NCI-H2196 (cell line): ENCODE measurements at regions not wholly inside any gene's neighbourhood (a gene's known extent, or its start where the extent isn't known, plus 50 kb on each side); places are given as distances from the start of the nearest gene placed in this dataset.
"Not testable (repeated sequence)": the region's sequence is repeated elsewhere in the genome, so short reads cannot be mapped to it uniquely, and the experiment has no call there.

ENCODE experiments used
- DNase-seq: peaks from one replicate; lab custom pipeline; 2025; ENCODE audit not compliant: unreplicated experiment; lab: John Stamatoyannopoulos, UW

DNA sequence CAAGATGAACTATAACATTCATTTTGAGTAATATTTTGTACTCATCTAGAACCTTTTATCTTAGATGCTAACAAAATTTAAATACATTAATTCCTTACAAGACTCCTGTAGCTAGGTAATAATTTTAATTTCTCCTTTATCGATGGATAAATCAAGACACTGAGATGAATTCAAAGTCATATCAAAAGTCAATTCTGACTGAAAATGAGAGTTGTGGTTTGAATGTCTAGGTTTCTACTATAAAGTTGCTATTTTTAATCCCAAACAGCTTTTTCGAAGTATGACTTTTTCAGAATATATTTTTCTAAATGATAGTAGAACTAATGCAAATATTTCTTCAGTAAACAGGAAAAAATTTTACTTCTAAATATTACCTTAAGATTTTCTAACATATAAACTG is 491.7 kb upstream of the FAM174A start:
- DNase-seq: no peak

DNA sequence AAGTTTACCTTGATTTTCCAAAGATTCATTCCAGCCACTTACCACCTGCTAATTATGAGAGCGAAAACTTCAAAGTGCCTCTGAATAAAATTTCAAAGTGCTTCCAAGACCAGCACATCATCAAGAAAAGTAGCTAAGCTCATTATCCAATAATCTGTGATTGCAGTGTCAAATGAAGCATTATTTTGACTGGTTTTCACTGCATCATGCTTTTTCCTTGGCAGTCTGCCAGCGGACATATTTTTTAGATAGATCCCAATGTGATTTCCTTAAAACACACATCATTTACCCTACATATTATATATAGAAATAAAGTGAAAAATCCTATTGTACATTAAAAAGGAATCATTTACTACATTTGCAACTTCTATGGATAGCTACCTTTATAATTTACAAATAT is 508.6 kb upstream of the FAM174A start:
- DNase-seq: no peak

DNA sequence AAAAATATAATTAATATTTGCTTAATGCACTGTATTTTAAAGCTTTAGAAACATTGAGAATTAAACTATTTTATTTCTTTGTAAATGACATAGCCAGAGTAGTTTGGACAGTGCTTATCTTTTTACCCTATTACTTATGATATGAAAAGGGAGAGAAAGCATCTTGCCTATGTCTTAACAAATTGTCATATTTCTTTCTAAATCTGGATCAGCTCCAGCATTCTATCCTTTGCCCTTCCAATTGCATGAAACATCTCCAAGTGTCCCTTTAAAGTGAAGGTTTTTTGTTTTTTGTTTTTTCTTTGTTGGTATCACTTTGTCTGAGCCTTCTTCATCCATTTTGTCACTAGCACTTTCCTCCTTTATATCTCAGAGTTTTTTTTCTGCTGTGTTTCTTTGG is 511.6 kb upstream of the FAM174A start:
- DNase-seq: no peak

GRCh38 chr5:100017520-100018262 is 517.5 kb upstream of the FAM174A start:
- DNase-seq: no peak

DNA sequence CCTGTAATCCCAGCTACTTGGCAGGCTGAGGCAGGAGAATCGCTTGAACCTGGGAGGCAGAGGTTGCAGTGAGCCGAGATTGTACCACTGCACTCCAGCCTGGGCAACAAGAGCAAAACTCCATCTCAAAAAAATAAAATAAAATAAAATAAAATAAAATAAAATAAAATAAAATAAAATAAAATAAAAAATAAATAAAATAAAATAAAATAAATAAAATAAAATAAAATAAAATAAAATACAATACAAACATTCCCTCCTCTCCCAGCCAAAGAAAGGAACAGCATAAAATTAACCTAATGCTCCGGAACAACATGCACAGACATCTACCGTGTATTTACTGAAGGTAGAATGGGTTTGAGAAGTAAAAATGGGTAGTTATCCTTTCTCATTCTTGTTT is 521.9 kb upstream of the FAM174A start:
- not testable (repeated sequence) for DNase-seq

- not testable (repeated sequence) for DNase-seq
Measured at GRCh38 chr5:100011160-100011559, 524.0 kb upstream of the FAM174A start.

DNA sequence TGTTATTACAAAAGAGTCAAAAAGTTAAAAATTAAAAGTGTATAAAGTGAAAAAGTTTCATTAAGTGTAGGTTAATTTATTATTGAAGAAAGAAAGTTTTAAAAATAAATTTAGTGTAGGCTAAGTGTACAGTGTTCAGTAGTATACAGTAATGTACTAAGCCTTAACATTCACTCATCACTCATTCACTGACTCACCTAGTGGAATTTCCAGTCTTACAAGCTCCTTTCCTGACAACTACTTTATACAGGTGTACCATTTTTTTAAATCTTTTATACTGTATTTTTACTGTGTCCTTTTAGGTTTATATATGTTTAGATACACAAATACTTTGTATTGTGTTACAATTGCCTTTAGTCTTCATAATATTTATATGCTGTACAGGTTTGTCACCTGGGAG is 530.2 kb upstream of the FAM174A start:
- DNase-seq: no peak

- DNase-seq: no peak
Measured at GRCh38 chr5:99998319-99998718, 536.9 kb upstream of the FAM174A start.

- DNase-seq: no peak
Measured at GRCh38 chr5:99995407-99995806, 539.8 kb upstream of the FAM174A start.

DNA sequence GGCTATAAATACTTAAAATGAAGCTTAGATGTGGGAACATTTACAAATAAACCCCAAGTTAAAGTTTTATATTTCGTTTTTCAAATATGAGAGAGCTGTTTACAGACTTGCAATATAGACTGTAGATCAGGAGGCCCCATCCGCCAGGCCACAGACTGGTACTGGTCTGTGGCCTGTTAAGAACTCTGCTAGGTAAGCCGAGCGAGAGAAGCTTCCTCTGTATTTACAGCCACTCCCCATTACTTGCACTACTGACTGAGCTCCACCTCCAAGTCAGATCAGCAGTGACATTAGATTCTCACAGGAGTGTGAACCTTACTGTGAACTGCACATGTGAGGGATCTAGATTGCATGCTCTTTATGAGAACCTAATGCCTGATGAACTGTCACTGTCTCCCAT is 561.4 kb upstream of the FAM174A start:
- no peak for DNase-seq

DNA sequence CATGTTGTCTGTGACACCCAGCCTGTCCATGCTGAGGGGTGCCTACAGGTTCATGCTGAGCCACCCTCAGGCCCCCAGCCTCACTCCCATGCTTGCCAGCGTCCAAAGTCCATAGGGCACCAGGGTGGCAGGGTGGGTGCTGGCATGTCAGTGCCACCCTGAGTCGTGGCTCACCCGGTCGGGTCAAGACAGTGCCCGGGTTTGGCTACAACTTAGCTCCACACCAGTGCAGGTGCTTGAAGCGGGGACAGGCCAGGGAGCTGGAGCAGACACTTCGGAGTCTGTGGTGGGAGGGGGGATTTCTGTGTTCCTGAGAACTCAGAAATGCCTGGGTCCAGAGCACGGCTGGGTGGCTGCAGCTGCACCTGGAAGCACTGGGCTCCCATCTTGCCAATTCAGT is 579.2 kb upstream of the FAM174A start:
- no peak for DNase-seq

DNA sequence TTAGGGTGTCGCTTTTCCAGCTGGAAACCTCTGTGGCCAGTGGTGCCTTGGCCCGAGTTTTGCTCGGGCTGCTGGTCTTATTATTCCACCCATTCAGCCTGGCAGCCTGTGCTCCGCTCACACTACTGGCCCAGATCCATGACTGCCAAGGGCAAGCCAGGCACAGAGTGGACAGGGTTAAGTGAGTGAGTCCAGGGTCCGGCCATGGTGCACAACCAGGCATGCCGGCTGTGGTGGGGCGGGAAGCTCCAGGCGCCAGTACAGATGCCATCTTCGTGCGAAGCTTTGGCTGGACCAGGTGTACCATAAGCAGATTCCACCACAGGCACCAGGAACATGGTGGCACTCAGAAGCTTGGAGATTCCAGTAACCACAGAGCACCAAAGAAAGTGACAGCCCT is 580.2 kb upstream of the FAM174A start:
- no peak for DNase-seq

GRCh38 chr5:99949969-99950524 is 585.1 kb upstream of the FAM174A start:
- no peak for DNase-seq

GRCh38 chr5:99949361-99949760 is 585.8 kb upstream of the FAM174A start:
- DNase-seq: no peak

DNA sequence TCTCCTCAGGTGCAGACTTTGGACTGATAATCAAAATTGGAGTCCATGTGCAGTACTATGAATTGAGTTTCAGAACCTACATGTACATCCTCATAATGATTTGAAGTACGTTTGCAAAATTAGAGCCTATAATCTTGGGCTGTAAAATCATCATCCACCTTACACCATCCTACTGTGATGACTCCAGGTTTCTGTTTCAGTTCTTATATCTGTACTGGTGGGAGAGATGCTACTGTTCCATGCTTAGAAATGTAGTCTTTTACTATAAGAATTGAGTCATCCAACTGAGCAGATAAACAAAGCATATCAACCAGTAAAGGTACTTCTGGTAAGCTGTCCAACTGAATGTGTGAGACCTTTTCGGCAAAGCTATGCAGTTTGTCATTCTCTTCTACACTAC is 586.3 kb upstream of the FAM174A start:
- no peak for DNase-seq

- DNase-seq: no peak
Measured at GRCh38 chr5:99945478-99946442, 589.4 kb upstream of the FAM174A start.

- DNase-seq: no peak
Measured at GRCh38 chr5:99940540-99940939, 594.6 kb upstream of the FAM174A start.

- DNase-seq: no peak
Measured at GRCh38 chr5:99936911-99937310, 598.3 kb upstream of the FAM174A start.

- no peak for DNase-seq
Measured at GRCh38 chr5:99929806-99930135, 605.4 kb upstream of the FAM174A start.

GRCh38 chr5:99929067-99929805 is 605.9 kb upstream of the FAM174A start:
- DNase-seq: no peak

DNA sequence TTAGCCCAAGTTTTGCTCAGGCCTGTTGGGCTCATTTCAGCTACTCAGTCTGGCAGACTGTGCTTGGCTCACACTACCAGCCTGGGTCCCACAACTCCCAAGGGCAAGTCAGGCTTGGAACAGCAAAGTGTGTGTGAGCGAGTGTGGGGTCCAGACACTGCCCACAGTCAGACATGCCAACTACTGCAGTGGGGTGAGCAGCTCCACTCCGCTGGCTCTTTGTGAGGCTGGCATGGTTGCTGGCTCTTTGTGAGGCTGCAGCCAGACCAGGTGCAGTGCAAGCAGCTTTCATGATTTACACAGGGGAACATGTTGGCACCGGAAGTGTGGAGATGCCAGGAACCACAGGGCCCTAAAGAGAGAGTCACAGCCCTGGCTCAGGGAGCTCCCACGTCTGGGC is 606.7 kb upstream of the FAM174A start:
- no peak for DNase-seq
